GM06990 (cell line): ENCODE measurements at regions not wholly inside any gene's neighbourhood (a gene's known extent, or its start where the extent isn't known, plus 50 kb on each side); places are given as distances from the start of the nearest gene placed in this dataset.

Experiments used
- DNase-seq: peaks from one replicate; pipeline ENCODE4 v3.0.0-alpha.2; 2011; ENCODE audit not compliant: insufficient read length; ENCODE audit errors: extremely low read depth
- H3K27me3 ChIP-seq: replicated peaks from 2 replicates; pipeline ENCODE4 v1.6.0; 2011; ENCODE audit warnings: low read length; ENCODE audit not compliant: control insufficient read depth, insufficient read depth
- H3K36me3 ChIP-seq: 2 replicates; pipeline ENCODE4 v1.5.1; 2011; ENCODE audit warnings: low read length; ENCODE audit not compliant: control insufficient read depth, insufficient read depth
- H3K4me3 ChIP-seq: replicated peaks from 2 replicates; pipeline ENCODE4 v1.5.1; 2011; ENCODE audit warnings: low read depth, mild to moderate bottlenecking, control low read depth, low read length
- CTCF ChIP-seq: IDR thresholded peaks from 2 replicates; pipeline ENCODE4 v1.5.1; 2011; ENCODE audit warnings: low read length, control low read depth, mild to moderate bottlenecking, inconsistent platforms; ENCODE audit not compliant: insufficient read depth, poor library complexity, severe bottlenecking

GRCh38 chr2:144593803-144594202 is 73.9 kb upstream of the ZEB2 start:
- no peak for DNase-seq
- Histone ChIP-seq H3K27me3 (no peaks in the 10 kb centered on the region; the same call in 1 of the 2 replicates), H3K36me3 (no peaks in the 10 kb centered on the region), H3K4me3 (no peak overlapping the region)
- no peak for TF ChIP-seq CTCF

GRCh38 chr2:144592500-144593256 is 72.8 kb upstream of the ZEB2 start:
- Histone ChIP-seq H3K36me3 (no peaks in the 10 kb centered on the region), H3K4me3 (no peak overlapping the region), H3K27me3 (no peaks in the 10 kb centered on the region; the same call in 1 of the 2 replicates)
- no peak for DNase-seq
- TF ChIP-seq CTCF, result no peak

- H3K27me3 ChIP-seq, result no peaks in the 10 kb centered on the region
- DNase-seq, result no peak
- no peaks in the 10 kb centered on the region for H3K36me3 ChIP-seq
- no peak for TF ChIP-seq CTCF
- no peak overlapping the region for H3K4me3 ChIP-seq
These were observed 67.4 kb upstream of the ZEB2 start for GRCh38 chr2:144587306-144587705.

GRCh38 chr2:144586476-144586875 is 66.6 kb upstream of the ZEB2 start:
- Histone ChIP-seq H3K36me3 (no peaks in the 10 kb centered on the region), H3K4me3 (no peak overlapping the region), H3K27me3 (no peaks in the 10 kb centered on the region)
- no peak for TF ChIP-seq CTCF
- DNase-seq, result no peak

GRCh38 chr2:144583741-144584453 is 64.0 kb upstream of the ZEB2 start:
- no peak for TF ChIP-seq CTCF
- DNase-seq, result no peak
- H3K36me3 ChIP-seq, result no peaks in the 10 kb centered on the region
- H3K4me3 ChIP-seq, result no peak overlapping the region
- H3K27me3 ChIP-seq, result no peaks in the 10 kb centered on the region
